HEK293 (cell line): ENCODE measurements at regions not wholly inside any gene's neighbourhood (a gene's known extent, or its start where the extent isn't known, plus 50 kb on each side); places are given as distances from the start of the nearest gene placed in this dataset.

Experiments
- CTCF ChIA-PET: fragments of 350-600 bp; formaldehyde crosslinking; extraction: SDS; loops from one replicate; lab custom pipeline; 2021; ENCODE audit warnings: antibody characterized with exemption; lab: Yijun Ruan, JAX
- POLR2A ChIA-PET: fragments of 300-600 bp; formaldehyde crosslinking; extraction: SDS; loops from one replicate; lab custom pipeline; 2020; ENCODE audit warnings: antibody characterized with exemption, inconsistent platforms; lab: Yijun Ruan, JAX
- H3K27ac ChIP-seq: fragments of 200-500 bp; sonication (Bioruptor generic); 2 replicates; pipeline ENCODE4 v1.5.1; 2014; ENCODE audit warnings: low read depth, low read length, control low read depth, inconsistent platforms; ENCODE audit errors: extremely low read depth
- H3K36me3 ChIP-seq, 2 experiments: fragments of 200-500 bp in 1 of 2; sonication (Bioruptor generic) in 1 of 2; 1 replicate in 1 of 2; 2 replicates in 1 of 2; pipeline ENCODE4 v1.5.1; 2014 to 2017; ENCODE audit warnings: inconsistent platforms in 2 of 2, low read length in 2 of 2; ENCODE audit not compliant: control insufficient read depth in 2 of 2, insufficient read depth in 1 of 2
- H3K4me1 ChIP-seq: fragments of 200-500 bp; sonication (Bioruptor generic); 2 replicates; pipeline ENCODE4 v1.5.1; 2014; ENCODE audit warnings: mild to moderate bottlenecking, low read length, inconsistent platforms; ENCODE audit not compliant: control insufficient read depth, insufficient read depth
- H3K4me3 ChIP-seq: 2 replicates; pipeline ENCODE4 v1.5.1; 2011; ENCODE audit warnings: low read depth, mild to moderate bottlenecking, control low read depth, low read length, moderate library complexity
- H3K9me3 ChIP-seq: fragments of 200-500 bp; sonication (Bioruptor generic); 2 replicates; pipeline ENCODE4 v1.5.1; 2014; ENCODE audit warnings: low read depth, low read length, inconsistent platforms; ENCODE audit not compliant: control insufficient read depth, insufficient read depth
- BCL11A ChIP-seq: fragments of 450-650 bp; formaldehyde crosslinking; IDR thresholded peaks from 2 replicates; pipeline ENCODE4 v1.5.1; 2016; ENCODE audit warnings: low read depth, missing biosample characterization, missing genetic modification characterization
- KLF1 ChIP-seq: fragments of 450-650 bp; formaldehyde crosslinking; IDR thresholded peaks from 2 replicates; pipeline ENCODE4 v1.5.1; 2016; ENCODE audit warnings: missing biosample characterization, missing genetic modification characterization
- KLF10 ChIP-seq: fragments of 450-650 bp; IDR thresholded peaks from 2 replicates; pipeline ENCODE4 v1.5.1; 2018; ENCODE audit warnings: missing biosample characterization, mild to moderate bottlenecking, missing genetic modification characterization
- KLF16 ChIP-seq: fragments of 450-650 bp; formaldehyde crosslinking; IDR thresholded peaks from 2 replicates; pipeline ENCODE4 v1.5.1; 2017; ENCODE audit warnings: missing biosample characterization, missing genetic modification characterization
- KLF8 ChIP-seq: fragments of 450-650 bp; formaldehyde crosslinking; IDR thresholded peaks from 2 replicates; pipeline ENCODE4 v1.5.1; 2016; ENCODE audit warnings: missing biosample characterization, missing genetic modification characterization
- ZFP41 ChIP-seq: fragments of 450-650 bp; formaldehyde crosslinking; IDR thresholded peaks from 2 replicates; pipeline ENCODE4 v1.5.1; 2016; ENCODE audit warnings: missing biosample characterization, missing genetic modification characterization, borderline replicate concordance
- ZNF132 ChIP-seq: fragments of 450-650 bp; formaldehyde crosslinking; IDR thresholded peaks from 2 replicates; pipeline ENCODE4 v1.5.1; 2017; ENCODE audit warnings: missing biosample characterization, missing genetic modification characterization, borderline replicate concordance
- ZNF157 ChIP-seq: fragments of 450-650 bp; formaldehyde crosslinking; IDR thresholded peaks from 2 replicates; pipeline ENCODE4 v1.5.1; 2016; ENCODE audit warnings: missing biosample characterization, missing genetic modification characterization
- ZNF239 ChIP-seq: fragments of 450-650 bp; formaldehyde crosslinking; IDR thresholded peaks from 2 replicates; pipeline ENCODE4 v1.5.1; 2016; ENCODE audit warnings: missing biosample characterization, missing genetic modification characterization
- ZNF521 ChIP-seq: fragments of 450-650 bp; formaldehyde crosslinking; IDR thresholded peaks from 2 replicates; pipeline ENCODE4 v1.5.1; 2017; ENCODE audit warnings: missing biosample characterization, mild to moderate bottlenecking, missing genetic modification characterization
- ZNF571 ChIP-seq: fragments of 450-650 bp; formaldehyde crosslinking; IDR thresholded peaks from 2 replicates; pipeline ENCODE4 v1.5.0; 2017; ENCODE audit warnings: missing biosample characterization, missing genetic modification characterization
- ZNF660 ChIP-seq: fragments of 450-650 bp; IDR thresholded peaks from 2 replicates; pipeline ENCODE4 v1.5.1; 2018; ENCODE audit warnings: missing biosample characterization, mild to moderate bottlenecking, missing genetic modification characterization
- ZNF677 ChIP-seq: fragments of 450-650 bp; IDR thresholded peaks from 2 replicates; pipeline ENCODE4 v1.5.0; 2018; ENCODE audit warnings: missing biosample characterization, mild to moderate bottlenecking, missing genetic modification characterization, moderate library complexity
- TF ChIP-seq, protein P1 (sequence below): fragments of 450-650 bp; formaldehyde crosslinking; IDR thresholded peaks from 2 replicates; pipeline ENCODE4 v1.5.1; 2017; ENCODE audit warnings: missing biosample characterization, mild to moderate bottlenecking, missing genetic modification characterization, moderate library complexity
- TF ChIP-seq, protein P2 (sequence below): fragments of 450-650 bp; formaldehyde crosslinking; IDR thresholded peaks from 2 replicates; pipeline ENCODE4 v1.5.1; 2016; ENCODE audit warnings: missing biosample characterization, missing genetic modification characterization
- TF ChIP-seq, protein P3 (sequence below): fragments of 450-650 bp; formaldehyde crosslinking; IDR thresholded peaks from 2 replicates; pipeline ENCODE4 v1.5.1; 2016; ENCODE audit warnings: missing biosample characterization, missing genetic modification characterization
- TF ChIP-seq, protein P4 (sequence below): fragments of 450-650 bp; IDR thresholded peaks from 2 replicates; pipeline ENCODE4 v1.5.1; 2018; ENCODE audit warnings: missing biosample characterization, mild to moderate bottlenecking, missing genetic modification characterization
- TF ChIP-seq, protein P5 (sequence below): fragments of 450-650 bp; formaldehyde crosslinking; IDR thresholded peaks from 2 replicates; pipeline ENCODE4 v1.5.1; 2016; ENCODE audit warnings: missing biosample characterization, missing genetic modification characterization
- TF ChIP-seq, protein P6 (sequence below): fragments of 450-650 bp; formaldehyde crosslinking; IDR thresholded peaks from 2 replicates; pipeline ENCODE4 v1.5.1; 2016; ENCODE audit warnings: missing biosample characterization, missing genetic modification characterization
- TF ChIP-seq, protein P7 (sequence below): fragments of 450-650 bp; formaldehyde crosslinking; IDR thresholded peaks from 2 replicates; pipeline ENCODE4 v1.5.1; 2017; ENCODE audit warnings: missing biosample characterization, missing genetic modification characterization
- TF ChIP-seq, protein P8 (sequence below): IDR thresholded peaks from 2 replicates; pipeline ENCODE4 v1.6.1; 2011; ENCODE audit warnings: mild to moderate bottlenecking, low read depth, low read length, borderline replicate concordance
- TF ChIP-seq, protein P9 (sequence below): fragments of 450-650 bp; formaldehyde crosslinking; IDR thresholded peaks from 2 replicates; pipeline ENCODE4 v1.5.1; 2017; ENCODE audit warnings: missing biosample characterization, missing genetic modification characterization

DNA sequence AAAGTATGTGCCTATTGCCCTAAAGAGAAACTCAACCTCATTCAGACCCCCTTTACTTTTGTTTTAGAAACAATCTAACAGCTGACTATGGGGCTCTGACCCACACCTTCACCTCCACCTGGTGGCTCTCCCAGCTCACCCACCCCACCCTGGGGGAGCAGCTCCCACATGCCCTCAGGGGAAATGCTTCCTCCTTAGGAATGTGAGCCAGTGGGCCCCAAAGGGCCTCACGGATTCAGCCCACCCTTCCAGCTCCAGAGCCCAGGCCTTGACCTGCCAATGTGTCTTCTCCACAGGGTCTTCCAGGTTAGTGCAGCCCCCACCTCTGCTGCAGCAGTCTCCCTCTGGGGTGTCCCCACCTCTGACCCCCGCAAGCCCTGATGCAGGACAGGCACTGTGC, 680.1 kb upstream of the RAB6C start:
- Histone ChIP-seq H3K4me3 (no peak overlapping the region), H3K27ac (no peak overlapping the region), H3K36me3 (no peaks in the 10 kb centered on the region), H3K4me1 (no peaks in the 10 kb centered on the region), H3K9me3 (no peaks in the 10 kb centered on the region)
- ChIA-PET POLR2A (no interaction called here), CTCF (no interaction called here)
- TF ChIP-seq, protein P1, sequence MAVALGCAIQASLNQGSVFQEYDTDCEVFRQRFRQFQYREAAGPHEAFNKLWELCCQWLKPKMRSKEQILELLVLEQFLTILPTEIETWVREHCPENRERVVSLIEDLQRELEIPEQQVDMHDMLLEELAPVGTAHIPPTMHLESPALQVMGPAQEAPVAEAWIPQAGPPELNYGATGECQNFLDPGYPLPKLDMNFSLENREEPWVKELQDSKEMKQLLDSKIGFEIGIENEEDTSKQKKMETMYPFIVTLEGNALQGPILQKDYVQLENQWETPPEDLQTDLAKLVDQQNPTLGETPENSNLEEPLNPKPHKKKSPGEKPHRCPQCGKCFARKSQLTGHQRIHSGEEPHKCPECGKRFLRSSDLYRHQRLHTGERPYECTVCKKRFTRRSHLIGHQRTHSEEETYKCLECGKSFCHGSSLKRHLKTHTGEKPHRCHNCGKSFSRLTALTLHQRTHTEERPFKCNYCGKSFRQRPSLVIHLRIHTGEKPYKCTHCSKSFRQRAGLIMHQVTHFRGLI = no peak
- TF ChIP-seq ZNF239 (tag by site-specific recombination) (no peak), ZNF571 (tag by site-specific recombination) (no peak), KLF8 (no peak), KLF1 (tag by site-specific recombination) (no peak), BCL11A (tag by site-specific recombination) (no peak), ZFP41 (tag by site-specific recombination) (no peak), ZNF132 (no peak)
- TF ChIP-seq, protein P2, sequence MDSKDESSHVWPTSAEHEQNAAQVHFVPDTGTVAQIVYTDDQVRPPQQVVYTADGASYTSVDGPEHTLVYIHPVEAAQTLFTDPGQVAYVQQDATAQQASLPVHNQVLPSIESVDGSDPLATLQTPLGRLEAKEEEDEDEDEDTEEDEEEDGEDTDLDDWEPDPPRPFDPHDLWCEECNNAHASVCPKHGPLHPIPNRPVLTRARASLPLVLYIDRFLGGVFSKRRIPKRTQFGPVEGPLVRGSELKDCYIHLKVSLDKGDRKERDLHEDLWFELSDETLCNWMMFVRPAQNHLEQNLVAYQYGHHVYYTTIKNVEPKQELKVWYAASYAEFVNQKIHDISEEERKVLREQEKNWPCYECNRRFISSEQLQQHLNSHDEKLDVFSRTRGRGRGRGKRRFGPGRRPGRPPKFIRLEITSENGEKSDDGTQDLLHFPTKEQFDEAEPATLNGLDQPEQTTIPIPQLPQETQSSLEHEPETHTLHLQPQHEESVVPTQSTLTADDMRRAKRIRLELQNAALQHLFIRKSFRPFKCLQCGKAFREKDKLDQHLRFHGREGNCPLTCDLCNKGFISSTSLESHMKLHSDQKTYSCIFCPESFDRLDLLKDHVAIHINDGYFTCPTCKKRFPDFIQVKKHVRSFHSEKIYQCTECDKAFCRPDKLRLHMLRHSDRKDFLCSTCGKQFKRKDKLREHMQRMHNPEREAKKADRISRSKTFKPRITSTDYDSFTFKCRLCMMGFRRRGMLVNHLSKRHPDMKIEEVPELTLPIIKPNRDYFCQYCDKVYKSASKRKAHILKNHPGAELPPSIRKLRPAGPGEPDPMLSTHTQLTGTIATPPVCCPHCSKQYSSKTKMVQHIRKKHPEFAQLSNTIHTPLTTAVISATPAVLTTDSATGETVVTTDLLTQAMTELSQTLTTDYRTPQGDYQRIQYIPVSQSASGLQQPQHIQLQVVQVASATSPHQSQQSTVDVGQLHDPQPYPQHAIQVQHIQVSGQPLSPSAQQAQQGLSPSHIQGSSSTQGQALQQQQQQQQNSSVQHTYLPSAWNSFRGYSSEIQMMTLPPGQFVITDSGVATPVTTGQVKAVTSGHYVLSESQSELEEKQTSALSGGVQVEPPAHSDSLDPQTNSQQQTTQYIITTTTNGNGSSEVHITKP (tag by site-specific recombination) = no peak
- TF ChIP-seq, protein P3, sequence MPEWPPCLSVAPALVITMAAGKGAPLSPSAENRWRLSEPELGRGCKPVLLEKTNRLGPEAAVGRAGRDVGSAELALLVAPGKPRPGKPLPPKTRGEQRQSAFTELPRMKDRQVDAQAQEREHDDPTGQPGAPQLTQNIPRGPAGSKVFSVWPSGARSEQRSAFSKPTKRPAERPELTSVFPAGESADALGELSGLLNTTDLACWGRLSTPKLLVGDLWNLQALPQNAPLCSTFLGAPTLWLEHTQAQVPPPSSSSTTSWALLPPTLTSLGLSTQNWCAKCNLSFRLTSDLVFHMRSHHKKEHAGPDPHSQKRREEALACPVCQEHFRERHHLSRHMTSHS (tag by site-specific recombination) = no peak
- TF ChIP-seq, protein P4, sequence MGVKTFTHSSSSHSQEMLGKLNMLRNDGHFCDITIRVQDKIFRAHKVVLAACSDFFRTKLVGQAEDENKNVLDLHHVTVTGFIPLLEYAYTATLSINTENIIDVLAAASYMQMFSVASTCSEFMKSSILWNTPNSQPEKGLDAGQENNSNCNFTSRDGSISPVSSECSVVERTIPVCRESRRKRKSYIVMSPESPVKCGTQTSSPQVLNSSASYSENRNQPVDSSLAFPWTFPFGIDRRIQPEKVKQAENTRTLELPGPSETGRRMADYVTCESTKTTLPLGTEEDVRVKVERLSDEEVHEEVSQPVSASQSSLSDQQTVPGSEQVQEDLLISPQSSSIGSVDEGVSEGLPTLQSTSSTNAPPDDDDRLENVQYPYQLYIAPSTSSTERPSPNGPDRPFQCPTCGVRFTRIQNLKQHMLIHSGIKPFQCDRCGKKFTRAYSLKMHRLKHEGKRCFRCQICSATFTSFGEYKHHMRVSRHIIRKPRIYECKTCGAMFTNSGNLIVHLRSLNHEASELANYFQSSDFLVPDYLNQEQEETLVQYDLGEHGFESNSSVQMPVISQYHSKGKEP = no peak

DNA sequence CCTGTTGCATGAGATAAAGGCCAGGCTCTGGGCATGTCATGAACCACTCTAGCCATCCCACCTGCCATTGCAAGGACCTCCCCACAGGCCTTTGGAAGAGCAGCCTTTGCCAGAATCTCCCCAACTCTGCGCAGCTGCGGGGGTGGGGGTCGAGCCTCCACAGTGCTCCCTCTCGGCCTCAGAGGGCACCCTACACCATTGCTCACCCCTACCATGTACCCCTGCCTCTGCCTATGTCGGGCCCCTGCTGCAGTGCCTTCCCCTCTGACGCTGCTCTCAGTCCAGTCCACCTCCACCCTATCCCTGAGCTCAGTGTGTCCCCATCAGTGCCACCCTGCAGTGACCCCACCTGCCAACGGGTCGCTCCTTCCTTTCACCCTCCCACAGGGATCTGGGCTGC, 679.7 kb upstream of the RAB6C start:
- POLR2A ChIA-PET = interaction anchor here (0.6 kb wide), 1 partner anchor 11 kb away, joined by 3 read pairs; no protein-coding TSS in a partner anchor
- no peaks in the 10 kb centered on the region for H3K36me3 ChIP-seq
- H3K9me3 ChIP-seq = no peaks in the 10 kb centered on the region
- H3K4me3 ChIP-seq = no peak overlapping the region
- no peaks in the 10 kb centered on the region for H3K4me1 ChIP-seq
- no peak overlapping the region for H3K27ac ChIP-seq
- CTCF ChIA-PET = no interaction called here
- TF ChIP-seq, protein P5, sequence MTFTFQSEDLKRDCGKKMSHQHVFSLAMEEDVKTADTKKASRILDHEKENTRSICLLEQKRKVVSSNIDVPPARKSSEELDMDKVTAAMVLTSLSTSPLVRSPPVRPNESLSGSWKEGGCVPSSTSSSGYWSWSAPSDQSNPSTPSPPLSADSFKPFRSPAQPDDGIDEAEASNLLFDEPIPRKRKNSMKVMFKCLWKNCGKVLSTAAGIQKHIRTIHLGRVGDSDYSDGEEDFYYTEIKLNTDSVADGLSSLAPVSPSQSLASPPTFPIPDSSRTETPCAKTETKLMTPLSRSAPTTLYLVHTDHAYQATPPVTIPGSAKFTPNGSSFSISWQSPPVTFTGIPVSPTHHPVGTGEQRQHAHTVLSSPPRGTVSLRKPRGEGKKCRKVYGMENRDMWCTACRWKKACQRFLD (tag by site-specific recombination) = no peak
- TF ChIP-seq ZNF677 (tag by site-specific recombination) (no peak), KLF10 (tag by site-specific recombination) (no peak), ZNF521 (tag by site-specific recombination) (no peak), KLF16 (tag by site-specific recombination) (no peak), ZNF157 (tag by site-specific recombination) (no peak), ZNF660 (tag by site-specific recombination) (no peak)
- TF ChIP-seq, protein P6, sequence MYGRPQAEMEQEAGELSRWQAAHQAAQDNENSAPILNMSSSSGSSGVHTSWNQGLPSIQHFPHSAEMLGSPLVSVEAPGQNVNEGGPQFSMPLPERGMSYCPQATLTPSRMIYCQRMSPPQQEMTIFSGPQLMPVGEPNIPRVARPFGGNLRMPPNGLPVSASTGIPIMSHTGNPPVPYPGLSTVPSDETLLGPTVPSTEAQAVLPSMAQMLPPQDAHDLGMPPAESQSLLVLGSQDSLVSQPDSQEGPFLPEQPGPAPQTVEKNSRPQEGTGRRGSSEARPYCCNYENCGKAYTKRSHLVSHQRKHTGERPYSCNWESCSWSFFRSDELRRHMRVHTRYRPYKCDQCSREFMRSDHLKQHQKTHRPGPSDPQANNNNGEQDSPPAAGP (tag by site-specific recombination) = no peak
- TF ChIP-seq, protein P7, sequence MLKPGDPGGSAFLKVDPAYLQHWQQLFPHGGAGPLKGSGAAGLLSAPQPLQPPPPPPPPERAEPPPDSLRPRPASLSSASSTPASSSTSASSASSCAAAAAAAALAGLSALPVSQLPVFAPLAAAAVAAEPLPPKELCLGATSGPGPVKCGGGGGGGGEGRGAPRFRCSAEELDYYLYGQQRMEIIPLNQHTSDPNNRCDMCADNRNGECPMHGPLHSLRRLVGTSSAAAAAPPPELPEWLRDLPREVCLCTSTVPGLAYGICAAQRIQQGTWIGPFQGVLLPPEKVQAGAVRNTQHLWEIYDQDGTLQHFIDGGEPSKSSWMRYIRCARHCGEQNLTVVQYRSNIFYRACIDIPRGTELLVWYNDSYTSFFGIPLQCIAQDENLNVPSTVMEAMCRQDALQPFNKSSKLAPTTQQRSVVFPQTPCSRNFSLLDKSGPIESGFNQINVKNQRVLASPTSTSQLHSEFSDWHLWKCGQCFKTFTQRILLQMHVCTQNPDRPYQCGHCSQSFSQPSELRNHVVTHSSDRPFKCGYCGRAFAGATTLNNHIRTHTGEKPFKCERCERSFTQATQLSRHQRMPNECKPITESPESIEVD (tag by site-specific recombination) = no peak
- TF ChIP-seq, protein P8, sequence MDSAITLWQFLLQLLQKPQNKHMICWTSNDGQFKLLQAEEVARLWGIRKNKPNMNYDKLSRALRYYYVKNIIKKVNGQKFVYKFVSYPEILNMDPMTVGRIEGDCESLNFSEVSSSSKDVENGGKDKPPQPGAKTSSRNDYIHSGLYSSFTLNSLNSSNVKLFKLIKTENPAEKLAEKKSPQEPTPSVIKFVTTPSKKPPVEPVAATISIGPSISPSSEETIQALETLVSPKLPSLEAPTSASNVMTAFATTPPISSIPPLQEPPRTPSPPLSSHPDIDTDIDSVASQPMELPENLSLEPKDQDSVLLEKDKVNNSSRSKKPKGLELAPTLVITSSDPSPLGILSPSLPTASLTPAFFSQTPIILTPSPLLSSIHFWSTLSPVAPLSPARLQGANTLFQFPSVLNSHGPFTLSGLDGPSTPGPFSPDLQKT = no peak
- TF ChIP-seq, protein P9, sequence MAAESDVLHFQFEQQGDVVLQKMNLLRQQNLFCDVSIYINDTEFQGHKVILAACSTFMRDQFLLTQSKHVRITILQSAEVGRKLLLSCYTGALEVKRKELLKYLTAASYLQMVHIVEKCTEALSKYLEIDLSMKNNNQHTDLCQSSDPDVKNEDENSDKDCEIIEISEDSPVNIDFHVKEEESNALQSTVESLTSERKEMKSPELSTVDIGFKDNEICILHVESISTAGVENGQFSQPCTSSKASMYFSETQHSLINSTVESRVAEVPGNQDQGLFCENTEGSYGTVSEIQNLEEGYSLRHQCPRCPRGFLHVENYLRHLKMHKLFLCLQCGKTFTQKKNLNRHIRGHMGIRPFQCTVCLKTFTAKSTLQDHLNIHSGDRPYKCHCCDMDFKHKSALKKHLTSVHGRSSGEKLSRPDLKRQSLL (tag by site-specific recombination) = no peak
